ENCODE measurements at regions not wholly inside any gene's neighbourhood (a gene's known extent, or its start where the extent isn't known, plus 50 kb on each side); places are given as distances from the start of the nearest gene placed in this dataset.

DNA sequence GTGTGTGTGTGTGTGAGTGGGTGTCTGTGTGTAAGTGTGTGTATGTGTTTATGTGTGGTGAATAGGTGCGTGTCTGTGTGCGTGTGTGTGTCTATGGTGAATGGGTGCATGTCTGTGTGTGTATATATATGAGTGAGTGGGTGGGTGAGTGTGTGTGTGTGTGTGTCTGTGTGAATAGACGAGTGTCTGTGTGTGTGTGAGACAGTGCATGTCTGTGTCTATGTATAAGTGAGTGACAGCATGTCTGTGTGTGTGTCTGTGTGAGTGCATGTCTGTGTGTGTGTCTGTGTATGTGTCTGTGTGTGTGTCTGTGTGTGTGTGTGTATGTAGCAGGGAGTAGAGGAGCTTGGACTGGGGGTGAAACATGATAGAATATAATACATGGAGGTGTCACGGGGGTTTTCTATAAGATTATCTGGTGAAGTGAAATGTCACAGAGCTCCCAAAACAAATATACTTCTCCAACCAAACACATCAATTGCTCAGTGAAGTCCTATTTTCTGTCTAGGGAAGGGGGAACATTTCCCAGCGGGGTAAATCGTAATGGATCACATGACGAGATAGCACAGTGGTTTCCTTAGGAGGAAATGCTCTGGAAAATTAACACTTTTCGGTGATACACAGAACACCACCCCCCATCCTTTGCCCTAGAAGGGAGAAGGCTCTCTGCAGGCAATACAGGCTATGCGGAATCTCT is 723.3 kb upstream of the CELF2 start:
- H3K36me3 Mint-ChIP-seq (ENCODE audit: insufficient read depth) = peaks cover 1% of the 10 kb centered on the region
- TF ChIP-seq, protein P1, sequence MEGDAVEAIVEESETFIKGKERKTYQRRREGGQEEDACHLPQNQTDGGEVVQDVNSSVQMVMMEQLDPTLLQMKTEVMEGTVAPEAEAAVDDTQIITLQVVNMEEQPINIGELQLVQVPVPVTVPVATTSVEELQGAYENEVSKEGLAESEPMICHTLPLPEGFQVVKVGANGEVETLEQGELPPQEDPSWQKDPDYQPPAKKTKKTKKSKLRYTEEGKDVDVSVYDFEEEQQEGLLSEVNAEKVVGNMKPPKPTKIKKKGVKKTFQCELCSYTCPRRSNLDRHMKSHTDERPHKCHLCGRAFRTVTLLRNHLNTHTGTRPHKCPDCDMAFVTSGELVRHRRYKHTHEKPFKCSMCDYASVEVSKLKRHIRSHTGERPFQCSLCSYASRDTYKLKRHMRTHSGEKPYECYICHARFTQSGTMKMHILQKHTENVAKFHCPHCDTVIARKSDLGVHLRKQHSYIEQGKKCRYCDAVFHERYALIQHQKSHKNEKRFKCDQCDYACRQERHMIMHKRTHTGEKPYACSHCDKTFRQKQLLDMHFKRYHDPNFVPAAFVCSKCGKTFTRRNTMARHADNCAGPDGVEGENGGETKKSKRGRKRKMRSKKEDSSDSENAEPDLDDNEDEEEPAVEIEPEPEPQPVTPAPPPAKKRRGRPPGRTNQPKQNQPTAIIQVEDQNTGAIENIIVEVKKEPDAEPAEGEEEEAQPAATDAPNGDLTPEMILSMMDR (IDR thresholded peaks at IDR 0.05; ENCODE audit: unreplicated experiment) = no peak
- DNase-seq (ENCODE audit: low spot score, unreplicated experiment) = no peak
- H3K27me3 Mint-ChIP-seq = peaks cover 6% of the 10 kb centered on the region
- H3K9me3 Mint-ChIP-seq (ENCODE audit: low read depth) = peaks cover 3% of the 10 kb centered on the region
- no peak overlapping the region for H3K4me3 Mint-ChIP-seq (ENCODE audit: low read depth)
- H3K27ac Mint-ChIP-seq = no peak overlapping the region
- H3K4me1 Mint-ChIP-seq (ENCODE audit: low read depth) = no peaks in the 10 kb centered on the region

DNA sequence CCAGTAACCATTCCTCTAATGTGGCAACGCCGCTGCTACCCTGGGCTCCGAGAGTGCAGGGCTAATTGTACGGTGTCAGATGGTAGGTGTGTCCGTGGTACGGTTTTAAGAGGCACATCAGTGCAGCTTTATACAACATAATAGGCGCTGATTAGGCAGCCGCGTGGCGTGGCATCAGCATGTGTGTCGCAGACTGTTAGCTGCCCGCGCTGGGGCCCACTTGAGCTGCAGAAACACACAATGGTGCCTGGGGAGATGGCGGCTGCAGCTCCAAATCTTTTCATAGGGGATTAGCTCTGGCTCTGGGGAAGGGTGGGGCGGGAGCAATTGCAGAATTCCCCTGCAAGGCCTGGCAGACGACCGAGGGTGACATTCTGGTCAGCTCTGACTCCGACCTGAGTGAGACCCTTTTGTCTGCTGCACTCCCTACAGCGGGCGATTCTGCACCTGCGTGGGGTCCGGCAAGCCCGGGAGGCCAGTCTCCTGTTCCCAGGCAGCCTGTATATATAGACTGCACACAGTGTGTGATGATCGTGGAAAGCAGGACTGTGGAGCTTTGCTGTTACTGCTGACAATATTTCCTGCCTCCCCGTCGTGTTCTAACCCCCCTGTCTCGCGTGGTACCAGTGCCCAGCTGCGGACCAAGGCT is 722.7 kb upstream of the CELF2 start:
- Mint-ChIP-seq H3K9me3 (ENCODE audit: low read depth) (peaks cover 3% of the 10 kb centered on the region), H3K27me3 (peaks cover 6% of the 10 kb centered on the region), H3K4me3 (ENCODE audit: low read depth) (no peak overlapping the region), H3K4me1 (ENCODE audit: low read depth) (no peaks in the 10 kb centered on the region), H3K27ac (no peak overlapping the region), H3K36me3 (ENCODE audit: insufficient read depth) (peaks cover 1% of the 10 kb centered on the region)
- TF ChIP-seq, protein P1 (IDR thresholded peaks at IDR 0.05; ENCODE audit: unreplicated experiment) = no peak
- DNase-seq (ENCODE audit: low spot score, unreplicated experiment) = no peak

DNA sequence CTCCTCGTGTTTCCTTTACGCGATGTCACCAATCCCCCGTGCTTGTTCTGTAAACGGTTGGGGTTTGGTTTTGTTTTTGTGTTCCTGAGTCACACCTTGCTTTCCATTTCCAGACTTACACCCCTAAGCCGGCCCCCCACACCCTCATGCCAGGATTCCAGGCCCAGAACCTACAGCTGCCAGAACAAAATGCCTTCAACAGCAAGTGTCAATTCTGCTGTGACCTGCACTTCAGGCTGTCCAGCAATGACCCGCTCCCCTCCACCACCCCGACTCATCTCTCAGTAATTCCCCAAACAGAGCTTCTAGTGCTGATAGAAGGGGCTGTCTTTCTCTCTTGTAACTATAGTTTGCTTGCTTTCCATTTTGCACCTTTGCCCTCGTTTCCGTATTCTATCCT is 722.1 kb upstream of the CELF2 start:
- no peak for DNase-seq (ENCODE audit: low spot score, unreplicated experiment)
- Mint-ChIP-seq H3K36me3 (ENCODE audit: insufficient read depth) (peaks cover 1% of the 10 kb centered on the region), H3K9me3 (ENCODE audit: low read depth) (peaks cover 3% of the 10 kb centered on the region), H3K27ac (no peak overlapping the region), H3K4me1 (ENCODE audit: low read depth) (no peaks in the 10 kb centered on the region), H3K4me3 (ENCODE audit: low read depth) (no peak overlapping the region), H3K27me3 (peaks cover 6% of the 10 kb centered on the region)
- TF ChIP-seq, protein P1 (IDR thresholded peaks at IDR 0.05; ENCODE audit: unreplicated experiment) = no peak

DNA sequence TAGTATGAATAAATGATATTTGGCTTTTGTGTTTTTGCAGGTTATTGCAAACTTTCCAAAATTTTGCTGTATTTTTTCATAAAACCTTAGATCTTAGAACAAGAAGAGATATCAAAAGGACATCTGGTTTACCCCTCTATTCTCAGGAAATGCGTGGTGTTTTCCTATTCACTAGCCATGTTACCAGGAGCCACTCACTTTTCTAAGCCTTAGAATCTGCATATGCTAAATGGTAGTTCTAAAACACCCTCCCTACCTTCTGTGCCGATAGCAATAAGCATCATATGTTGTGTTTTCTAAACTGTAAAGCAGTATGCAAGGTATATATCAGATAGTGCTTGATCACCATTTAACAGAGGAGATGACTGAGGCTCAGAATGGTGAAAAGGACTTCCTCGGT is 715.0 kb upstream of the CELF2 start:
- DNase-seq (ENCODE audit: low spot score, unreplicated experiment) = no peak
- TF ChIP-seq, protein P1 (IDR thresholded peaks at IDR 0.05; ENCODE audit: unreplicated experiment) = no peak
- Mint-ChIP-seq H3K4me3 (ENCODE audit: low read depth) (no peak overlapping the region), H3K36me3 (ENCODE audit: insufficient read depth) (no peaks in the 10 kb centered on the region), H3K27me3 (no peaks in the 10 kb centered on the region), H3K4me1 (ENCODE audit: low read depth) (no peaks in the 10 kb centered on the region), H3K9me3 (ENCODE audit: low read depth) (no peaks in the 10 kb centered on the region), H3K27ac (no peak overlapping the region)

DNA sequence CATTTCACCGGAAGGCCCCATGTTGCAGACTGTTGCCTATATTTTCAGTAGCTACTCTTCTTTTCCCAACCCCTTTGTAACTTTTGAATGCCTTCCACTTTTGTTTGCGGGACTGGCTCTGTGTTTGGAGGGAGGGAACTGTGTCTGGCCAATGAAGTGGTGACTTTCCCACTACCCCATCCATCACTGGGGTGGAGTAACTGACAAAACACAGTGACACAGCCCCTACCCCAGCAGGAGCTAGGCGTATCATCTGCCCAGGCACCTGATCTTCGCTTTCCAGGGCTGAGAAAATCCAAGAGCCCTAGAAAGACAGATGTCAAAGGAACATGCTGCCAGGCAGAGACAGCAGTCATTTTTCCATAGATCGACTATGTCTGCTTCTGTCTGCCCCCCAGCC is 710.6 kb upstream of the CELF2 start:
- DNase-seq (ENCODE audit: low spot score, unreplicated experiment) = no peak
- no peak overlapping the region for H3K27ac Mint-ChIP-seq
- no peak overlapping the region for H3K4me3 Mint-ChIP-seq (ENCODE audit: low read depth)
- no peaks in the 10 kb centered on the region for H3K9me3 Mint-ChIP-seq (ENCODE audit: low read depth)
- H3K27me3 Mint-ChIP-seq = no peaks in the 10 kb centered on the region
- no peaks in the 10 kb centered on the region for H3K4me1 Mint-ChIP-seq (ENCODE audit: low read depth)
- TF ChIP-seq, protein P1 (IDR thresholded peaks at IDR 0.05; ENCODE audit: unreplicated experiment) = no peak
- H3K36me3 Mint-ChIP-seq (ENCODE audit: insufficient read depth) = no peaks in the 10 kb centered on the region

Data from progenitor cell of endocrine pancreas (in vitro differentiated cells).